ENCODE measurements at regions not wholly inside any gene's neighbourhood (a gene's known extent, or its start where the extent isn't known, plus 50 kb on each side); places are given as distances from the start of the nearest gene placed in this dataset.

GRCh38 chr21:23639721-23640120, 1967.6 kb downstream of the MRPL39 start:
- no peak for TF ChIP-seq CTCF (IDR thresholded peaks at IDR 0.05; ENCODE audit: low read depth, low read length)

GRCh38 chr21:23638131-23638695, 1969.1 kb downstream of the MRPL39 start:
- no peak for DNase-seq (ENCODE audit: extremely low read depth, low read depth)
- no peak for TF ChIP-seq CTCF (IDR thresholded peaks at IDR 0.05; ENCODE audit: low read depth, low read length)

More at GRCh38 chr21:23639721-23640120, 1967.6 kb downstream of the MRPL39 start:
- no peak for DNase-seq (ENCODE audit: extremely low read depth, low read depth)

- no peak for DNase-seq (ENCODE audit: extremely low read depth, low read depth)
- no peak for TF ChIP-seq CTCF (IDR thresholded peaks at IDR 0.05; ENCODE audit: low read depth, low read length)
Observed at GRCh38 chr21:23633447-23633940, 1973.8 kb downstream of the MRPL39 start.

- TF ChIP-seq CTCF (IDR thresholded peaks at IDR 0.05; ENCODE audit: low read depth, low read length), result no peak
- DNase-seq (ENCODE audit: extremely low read depth, low read depth), result no peak
Observed at GRCh38 chr21:23624281-23624680, 1983.0 kb downstream of the MRPL39 start.

- no peak for DNase-seq (ENCODE audit: extremely low read depth, low read depth)
- no peak for TF ChIP-seq CTCF (IDR thresholded peaks at IDR 0.05; ENCODE audit: low read depth, low read length)
Observed at GRCh38 chr21:23613014-23613413, 1994.3 kb downstream of the MRPL39 start.

GRCh38 chr21:23612210-23612609, 1995.1 kb downstream of the MRPL39 start:
- no peak for DNase-seq (ENCODE audit: extremely low read depth, low read depth)
- no peak for TF ChIP-seq CTCF (IDR thresholded peaks at IDR 0.05; ENCODE audit: low read depth, low read length)

- TF ChIP-seq CTCF (IDR thresholded peaks at IDR 0.05; ENCODE audit: low read depth, low read length), result no peak
- no peak for DNase-seq (ENCODE audit: extremely low read depth, low read depth)
Observed at GRCh38 chr21:23607782-23608431, 1999.4 kb downstream of the MRPL39 start.

All from AG09319 (cell line).